HepG2 (cell line): ENCODE measurements at regions not wholly inside any gene's neighbourhood (a gene's known extent, or its start where the extent isn't known, plus 50 kb on each side); places are given as distances from the start of the nearest gene placed in this dataset.

Source experiments
- ATAC-seq: fragments of 200-7000 bp; cut with Tn5 transposase; 3 replicates; pipeline ENCODE4 v1.9.1; 2020; ENCODE audit warnings: mild to moderate bottlenecking, moderate library complexity
- BruUV-seq: library from RNA; stranded (reverse); fragments of 400-500 nt; replicated peaks from 2 replicates; lab custom pipeline; 2021; lab: Mats Ljungman, UMichigan
- CTCF ChIA-PET: fragments of 300-600 bp; formaldehyde crosslinking; extraction: SDS; loops from one replicate; lab custom pipeline; 2021; ENCODE audit warnings: low total read pairs, inconsistent platforms, low intra/inter-chr PET ratio; lab: Yijun Ruan, JAX
- POLR2A ChIA-PET: fragments of 350-600 bp; sonication (Branson Sonifier 250); formaldehyde crosslinking; loops from one replicate; lab custom pipeline; 2020; ENCODE audit warnings: antibody characterized with exemption, inconsistent platforms; lab: Yijun Ruan, JAX
- DNase-seq: peaks from one replicate; pipeline ENCODE4 v3.0.0-alpha.2; 2015; ENCODE audit warnings: low spot score
- FAIRE-seq: peaks from 3 replicates; lab custom pipeline; 2011; peaks lifted over from hg19 to GRCh38; lab: Jason Lieb, UNC
- H2AFZ ChIP-seq: one replicate; pipeline ENCODE4 v1.6.1; 2011; ENCODE audit warnings: low read length, inconsistent platforms
- H3K27ac ChIP-seq: fragments of 300-600 bp; 3 replicates; pipeline ENCODE4 v1.8.0; 2011; ENCODE audit warnings: mixed run types, mild to moderate bottlenecking, mixed read lengths, low read length, inconsistent platforms; ENCODE audit not compliant: insufficient read depth; ENCODE audit errors: extremely low read length
- H3K27me3 ChIP-seq, 2 experiments: fragments of 200-600 bp in 1 of 2; 2 replicates in 1 of 2; 3 replicates in 1 of 2; pipeline versions ENCODE4 v1.6.0 to v1.8.0; 2011; ENCODE audit warnings: low read length in 2 of 2, mild to moderate bottlenecking in 2 of 2, moderate library complexity in 2 of 2, inconsistent platforms in 1 of 2; ENCODE audit not compliant: insufficient read depth in 2 of 2, control insufficient read depth in 1 of 2
- H3K36me3 ChIP-seq, 2 experiments: fragments of 200-600 bp in 1 of 2; replicated peaks in 1 of 2; 2 replicates in 1 of 2; 3 replicates in 1 of 2; pipeline versions ENCODE4 v1.5.1 to v1.8.0; 2011; ENCODE audit warnings: low read length in 2 of 2, inconsistent platforms in 1 of 2; ENCODE audit not compliant: insufficient read depth in 2 of 2, control insufficient read depth in 1 of 2
- H3K4me1 ChIP-seq: 2 replicates; pipeline ENCODE4 v1.5.1; 2012; ENCODE audit warnings: low read length, inconsistent platforms; ENCODE audit not compliant: insufficient read depth
- H3K4me2 ChIP-seq: 2 replicates; pipeline ENCODE4 v1.6.0; 2011; ENCODE audit warnings: low read depth, low read length, inconsistent platforms
- H3K4me3 ChIP-seq, 3 experiments: fragments of 200-600 bp in 1 of 3; sonication (generic), shearing (Covaris generic) in 1 of 3; replicated peaks in 1 of 3; 2 replicates each; pipeline ENCODE4 v1.5.1; 2011 to 2016; ENCODE audit warnings: low read length in 3 of 3, inconsistent platforms in 2 of 3, low read depth in 2 of 3, mild to moderate bottlenecking in 2 of 3, control low read depth in 1 of 3, mixed read lengths in 1 of 3; ENCODE audit not compliant: insufficient read depth in 1 of 3
- H3K79me2 ChIP-seq: one replicate; pipeline ENCODE4 v1.6.1; 2011; ENCODE audit warnings: low read length, inconsistent platforms; ENCODE audit not compliant: insufficient read depth
- H3K9ac ChIP-seq: 2 replicates; pipeline ENCODE4 v1.6.0; 2011; ENCODE audit warnings: mild to moderate bottlenecking, low read depth, low read length, inconsistent platforms; ENCODE audit not compliant: insufficient read depth
- H3K9me3 ChIP-seq: 2 replicates; pipeline ENCODE4 v1.5.1; 2012; ENCODE audit warnings: mild to moderate bottlenecking, low read length
- H4K20me1 ChIP-seq: 2 replicates; pipeline ENCODE4 v1.6.0; 2011; ENCODE audit warnings: inconsistent platforms, mild to moderate bottlenecking, low read length, moderate library complexity; ENCODE audit not compliant: insufficient read depth
- BORCS8-MEF2B ChIP-seq: sonication (generic); formaldehyde crosslinking; IDR thresholded peaks from 2 replicates; pipeline ENCODE4 v1.8.0; 2022; ENCODE audit warnings: mild to moderate bottlenecking, missing genetic modification reagents
- HMG20B ChIP-seq: conservative IDR thresholded peaks from 2 replicates; pipeline ENCODE4 v1.6.1; 2016; ENCODE audit warnings: missing genetic modification reagents, missing compliant biosample characterization
- HNF4A ChIP-seq: sonication (generic); formaldehyde crosslinking; IDR thresholded peaks from 2 replicates; pipeline ENCODE4 v1.4.0; 2020; ENCODE audit warnings: missing genetic modification reagents
- MYC ChIP-seq: sonication (generic); formaldehyde crosslinking; IDR thresholded peaks from 2 replicates; pipeline ENCODE4 v1.9.0; 2021; ENCODE audit warnings: missing genetic modification reagents, borderline replicate concordance
- NR3C1 ChIP-seq: sonication (generic); formaldehyde crosslinking; IDR thresholded peaks from 2 replicates; pipeline ENCODE4 v1.4.0; 2020; ENCODE audit warnings: missing genetic modification reagents
- PRMT3 ChIP-seq: sonication (generic); formaldehyde crosslinking; IDR thresholded peaks from 2 replicates; pipeline ENCODE4 v1.8.1; 2022; ENCODE audit warnings: low read depth, mild to moderate bottlenecking, moderate library complexity, missing genetic modification reagents, borderline replicate concordance
- ZNF543 ChIP-seq: sonication (generic); formaldehyde crosslinking; IDR thresholded peaks from 2 replicates; pipeline ENCODE4 v1.4.0; 2020; ENCODE audit warnings: mild to moderate bottlenecking, missing genetic modification reagents
- ZNF563 ChIP-seq: sonication (generic); formaldehyde crosslinking; IDR thresholded peaks from 2 replicates; pipeline ENCODE4 v1.8.0; 2022; ENCODE audit warnings: mild to moderate bottlenecking, moderate library complexity, missing genetic modification reagents
- ZNF7 ChIP-seq: IDR thresholded peaks from 2 replicates; pipeline ENCODE4 v1.6.1; 2016; ENCODE audit warnings: missing biosample characterization, missing genetic modification reagents
- WGBS: methylation state at CpG from one replicate; pipeline ENCODE4 v1.1.6; 2017; ENCODE audit warnings: low lambda C conversion rate; 5-methylcytosine and 5-hydroxymethylcytosine counted together
- in situ Hi-C: cut with HindIII; loops from 2 replicates; pipeline ENCODE4 v1.10.0; 2017; ENCODE audit warnings: low pct_unique_long_range_greater_than_20kb; ENCODE audit not compliant: extremely low pct_ligation_motif_present
- intact Hi-C: fragments of 100-400 bp; cut with micrococcal nuclease; formaldehyde crosslinking; loops from one replicate; pipeline ENCODE4 v1.10.0; 2022; ENCODE audit not compliant: unreplicated experiment

DNA sequence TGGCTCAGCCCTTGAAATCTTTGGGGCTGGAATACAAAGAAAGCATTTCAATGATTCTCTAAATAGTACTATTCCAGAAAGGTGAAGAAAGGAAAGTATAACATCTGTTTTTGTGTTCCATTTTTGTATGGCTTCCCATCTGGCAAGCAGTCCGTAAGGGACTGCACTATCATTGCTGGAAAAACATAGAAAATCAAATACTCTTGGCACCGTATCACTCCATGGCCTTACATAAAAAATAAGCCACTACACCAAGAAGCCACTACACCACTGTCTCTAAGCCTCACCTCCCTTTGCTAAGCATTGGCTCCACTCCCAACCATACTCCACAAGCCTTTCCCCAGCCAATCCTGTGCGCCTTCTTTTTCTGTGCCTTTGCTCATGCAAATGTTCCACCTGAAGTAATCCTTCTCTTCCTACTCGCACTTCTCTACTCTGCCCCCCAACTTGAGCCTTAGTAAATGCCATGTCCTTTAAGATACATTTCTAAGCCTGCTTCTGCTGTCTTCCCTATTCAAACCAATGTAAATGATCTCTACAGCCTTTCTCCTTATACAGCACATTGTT lies 454.6 kb upstream of the TUSC1 start:
- no peaks in the 10 kb centered on the region for H3K4me1 ChIP-seq
- H2AFZ ChIP-seq, result no peak overlapping the region
- no peak for DNase-seq
- POLR2A ChIA-PET, result no interaction called here
- no peak overlapping the region for H3K9ac ChIP-seq
- CTCF ChIA-PET, result no interaction called here
- TF ChIP-seq BORCS8-MEF2B (no peak), HNF4A (CRISPR knock-in tag) (no peak), ZNF7 (CRISPR knock-in tag) (no peak), NR3C1 (CRISPR knock-in tag) (no peak), PRMT3 (CRISPR knock-in tag) (no peak), ZNF543 (CRISPR knock-in tag) (no peak)
- TF ChIP-seq, all 625 proteins: peak for 0
- no peak overlapping the region for H3K27ac ChIP-seq
- H3K4me2 ChIP-seq, result no peak overlapping the region
- intact Hi-C loops (no loop called here), in situ Hi-C loops (no loop called here)
- H3K4me3 ChIP-seq, result no peak overlapping the region
- H3K27me3 ChIP-seq, result no peaks in the 10 kb centered on the region
- H3K36me3 ChIP-seq, result no peaks in the 10 kb centered on the region
- H3K9me3 ChIP-seq, result 0 out of 2 replicates have a peak, but pooled peaks cover 10% of the 10 kb centered on the region
- 4% methylated on average over 4 of the region's 4 CpGs for WGBS
- FAIRE-seq, result no peak
- ATAC-seq, result no peak
- H4K20me1 ChIP-seq, result no peaks in the 10 kb centered on the region
- BruUV-seq, result no TSS peak
- H3K79me2 ChIP-seq, result no peaks in the 10 kb centered on the region

DNA sequence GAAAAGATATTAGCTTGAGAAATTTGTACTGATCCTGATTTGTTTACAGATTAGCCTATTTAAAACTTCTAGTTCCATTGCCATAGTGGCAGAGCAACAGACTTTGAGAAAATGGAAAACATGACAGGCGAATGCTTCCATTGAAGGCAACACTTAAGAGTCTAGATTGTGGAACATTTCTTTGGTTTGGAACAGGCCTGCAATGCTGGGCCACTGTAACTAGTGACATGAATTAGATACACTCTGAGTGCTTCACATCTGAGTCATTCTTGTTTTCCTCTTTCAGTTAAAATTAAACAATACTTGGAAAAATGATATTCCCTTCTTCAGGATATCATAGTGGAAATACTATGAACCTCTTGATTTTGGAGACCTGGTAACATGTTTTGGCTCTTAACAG lies 453.6 kb upstream of the TUSC1 start:
- no peak overlapping the region for H3K4me2 ChIP-seq
- BruUV-seq, result no TSS peak
- no peak for DNase-seq
- H3K36me3 ChIP-seq, result no peaks in the 10 kb centered on the region
- no peaks in the 10 kb centered on the region for H4K20me1 ChIP-seq
- H3K9me3 ChIP-seq, result 0 out of 2 replicates have a peak, but pooled peaks cover 15% of the 10 kb centered on the region
- intact Hi-C loops, result no loop called here
- in situ Hi-C loops, result no loop called here
- 0% methylated on average over 1 of the region's 1 CpG for WGBS
- no peak overlapping the region for H3K27ac ChIP-seq
- FAIRE-seq, result no peak
- no peak overlapping the region for H2AFZ ChIP-seq
- POLR2A ChIA-PET, result no interaction called here
- no peaks in the 10 kb centered on the region for H3K27me3 ChIP-seq
- no peaks in the 10 kb centered on the region for H3K79me2 ChIP-seq
- ATAC-seq, result no peak
- no peaks in the 10 kb centered on the region for H3K4me1 ChIP-seq
- CTCF ChIA-PET, result no interaction called here
- no peak for TF ChIP-seq MYC
- TF ChIP-seq HMG20B (CRISPR knock-in tag), result no peak
- TF ChIP-seq ZNF563, result no peak
- TF ChIP-seq BORCS8-MEF2B, result no peak
- H3K9ac ChIP-seq, result no peak overlapping the region
- no peak overlapping the region for H3K4me3 ChIP-seq
